Gastrocnemius medialis (tissue), 4 donors: ENCODE measurements at regions not wholly inside any gene's neighbourhood (a gene's known extent, or its start where the extent isn't known, plus 50 kb on each side); places are given as distances from the start of the nearest gene placed in this dataset.

Experiments used
- POLR2A ChIP-seq, 2 donors: fragments of 450-650 bp; IDR thresholded peaks; one replicate each; pipeline ENCODE4 v1.6.1; 2017; ENCODE audit warnings: antibody characterized with exemption in 2 of 2, mild to moderate bottlenecking in 2 of 2, moderate library complexity in 2 of 2
- TF ChIP-seq, protein P1 (sequence below), 5 experiments: fragments of 450-650 bp in 3 of 5; fragments of 200-600 bp in 2 of 5; sonication (generic) in 2 of 5; IDR thresholded peaks in 4 of 5; conservative IDR thresholded peaks in 1 of 5; 1 replicate in 4 of 5; 2 replicates in 1 of 5; pipeline ENCODE4 v1.5.1; 2016 to 2019; ENCODE audit warnings: antibody characterized with exemption in 5 of 5, mild to moderate bottlenecking in 3 of 5, moderate library complexity in 3 of 5

DNA sequence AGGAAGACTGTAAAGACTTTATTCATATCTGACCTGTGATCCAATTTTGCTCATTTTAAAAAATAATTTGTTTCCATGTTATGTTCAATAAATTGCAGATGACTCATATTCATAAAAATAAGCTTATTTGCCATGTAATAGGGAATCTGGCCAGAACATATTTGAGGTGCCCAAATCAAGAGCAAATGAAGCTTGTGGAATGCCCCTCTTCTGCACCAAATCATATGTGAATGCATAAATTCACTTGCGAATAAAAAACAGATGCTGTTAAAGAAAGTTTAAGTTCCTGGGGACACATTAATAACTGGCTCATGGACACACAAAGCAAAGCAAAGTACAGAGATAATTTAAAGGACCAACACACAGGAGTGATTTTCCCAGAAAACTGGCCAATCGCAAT, 279.0 kb upstream of the CDH2 start:
- TF ChIP-seq, protein P1, sequence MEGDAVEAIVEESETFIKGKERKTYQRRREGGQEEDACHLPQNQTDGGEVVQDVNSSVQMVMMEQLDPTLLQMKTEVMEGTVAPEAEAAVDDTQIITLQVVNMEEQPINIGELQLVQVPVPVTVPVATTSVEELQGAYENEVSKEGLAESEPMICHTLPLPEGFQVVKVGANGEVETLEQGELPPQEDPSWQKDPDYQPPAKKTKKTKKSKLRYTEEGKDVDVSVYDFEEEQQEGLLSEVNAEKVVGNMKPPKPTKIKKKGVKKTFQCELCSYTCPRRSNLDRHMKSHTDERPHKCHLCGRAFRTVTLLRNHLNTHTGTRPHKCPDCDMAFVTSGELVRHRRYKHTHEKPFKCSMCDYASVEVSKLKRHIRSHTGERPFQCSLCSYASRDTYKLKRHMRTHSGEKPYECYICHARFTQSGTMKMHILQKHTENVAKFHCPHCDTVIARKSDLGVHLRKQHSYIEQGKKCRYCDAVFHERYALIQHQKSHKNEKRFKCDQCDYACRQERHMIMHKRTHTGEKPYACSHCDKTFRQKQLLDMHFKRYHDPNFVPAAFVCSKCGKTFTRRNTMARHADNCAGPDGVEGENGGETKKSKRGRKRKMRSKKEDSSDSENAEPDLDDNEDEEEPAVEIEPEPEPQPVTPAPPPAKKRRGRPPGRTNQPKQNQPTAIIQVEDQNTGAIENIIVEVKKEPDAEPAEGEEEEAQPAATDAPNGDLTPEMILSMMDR (IDR thresholded peaks at IDR 0.05 in 4 of 5, conservative IDR thresholded peaks at IDR 0.05 in 1 of 5), result no peak
- no peak for TF ChIP-seq POLR2A (IDR thresholded peaks at IDR 0.05)
